SK-N-SH treated with all-trans-retinoic acid at 6 μM for 48 hours (cell line): ENCODE measurements at regions not wholly inside any gene's neighbourhood (a gene's known extent, or its start where the extent isn't known, plus 50 kb on each side); places are given as distances from the start of the nearest gene placed in this dataset.
A peak's percentile ranks its signal among the peaks of the same experiment; 100 is the strongest.

Experiments used
- ATAC-seq: fragments of 200-7000 bp; cut with Tn5 transposase; 3 replicates; pipeline ENCODE4 v1.9.1; 2020; ENCODE audit warnings: mild to moderate bottlenecking, moderate library complexity
- ARNTL ChIP-seq: fragments of 450-650 bp; formaldehyde crosslinking; IDR thresholded peaks from 2 replicates; pipeline ENCODE4 v1.5.0; 2020; ENCODE audit warnings: low read depth, mild to moderate bottlenecking, moderate library complexity, borderline replicate concordance
- BACH2 ChIP-seq: fragments of 250-450 bp; sonication (Bioruptor Pico); IDR thresholded peaks from 2 replicates; pipeline ENCODE4 v1.9.0; 2021; ENCODE audit warnings: mild to moderate bottlenecking, borderline replicate concordance
- CREB5 ChIP-seq: fragments of 250-450 bp; sonication (Bioruptor Pico); IDR thresholded peaks from 2 replicates; pipeline ENCODE4 v1.5.1; 2020; ENCODE audit warnings: low read depth, mild to moderate bottlenecking, moderate library complexity
- CSRNP3 ChIP-seq: fragments of 250-450 bp; sonication (Bioruptor Pico); IDR thresholded peaks from 2 replicates; pipeline ENCODE4 v1.5.1; 2021; ENCODE audit warnings: mild to moderate bottlenecking, moderate library complexity
- ESRRG ChIP-seq: fragments of 250-450 bp; sonication (Bioruptor Pico); IDR thresholded peaks from 2 replicates; pipeline ENCODE4 v1.6.1; 2021; ENCODE audit warnings: mild to moderate bottlenecking
- GLIS3 ChIP-seq: fragments of 250-450 bp; sonication (Bioruptor Pico); IDR thresholded peaks from 2 replicates; pipeline ENCODE4 v1.5.0; 2020; ENCODE audit warnings: mild to moderate bottlenecking, moderate library complexity
- ISL1 ChIP-seq: fragments of 250-450 bp; sonication (Bioruptor Pico); IDR thresholded peaks from 2 replicates; pipeline ENCODE4 v2.1.2; 2022; ENCODE audit warnings: mild to moderate bottlenecking, moderate library complexity
- PATZ1 ChIP-seq: fragments of 250-450 bp; sonication (Bioruptor Pico); IDR thresholded peaks from 2 replicates; pipeline ENCODE4 v1.8.0; 2020; ENCODE audit warnings: mild to moderate bottlenecking, moderate library complexity, borderline replicate concordance
- POU6F1 ChIP-seq: fragments of 250-450 bp; sonication (Bioruptor Pico); IDR thresholded peaks from 2 replicates; pipeline ENCODE4 v1.8.0; 2021; ENCODE audit warnings: low read depth, mild to moderate bottlenecking, moderate library complexity, borderline replicate concordance
- PPARA ChIP-seq: fragments of 250-450 bp; sonication (Bioruptor Pico); IDR thresholded peaks from 2 replicates; pipeline ENCODE4 v1.5.0; 2020; ENCODE audit warnings: mild to moderate bottlenecking, borderline replicate concordance
- RARB ChIP-seq: fragments of 250-450 bp; sonication (Bioruptor Pico); IDR thresholded peaks from 2 replicates; pipeline ENCODE4 v1.8.0; 2021; ENCODE audit warnings: mild to moderate bottlenecking, moderate library complexity
- SNAI2 ChIP-seq: fragments of 250-450 bp; sonication (Bioruptor Pico); IDR thresholded peaks from 2 replicates; pipeline ENCODE4 v1.5.0; 2020; ENCODE audit warnings: mild to moderate bottlenecking, moderate library complexity
- TCF4 ChIP-seq: fragments of 250-450 bp; sonication (Bioruptor Pico); IDR thresholded peaks from 2 replicates; pipeline ENCODE4 v1.8.0; 2021; ENCODE audit warnings: mild to moderate bottlenecking, moderate library complexity, borderline replicate concordance
- TOX ChIP-seq: fragments of 250-450 bp; sonication (Bioruptor Pico); IDR thresholded peaks from 2 replicates; pipeline ENCODE4 v1.8.0; 2021; ENCODE audit warnings: mild to moderate bottlenecking, moderate library complexity, borderline replicate concordance
- TSHZ2 ChIP-seq: fragments of 250-450 bp; sonication (Bioruptor Pico); IDR thresholded peaks from 2 replicates; pipeline ENCODE4 v1.5.0; 2020; ENCODE audit warnings: mild to moderate bottlenecking, moderate library complexity
- ZFP3 ChIP-seq: fragments of 250-450 bp; sonication (Bioruptor Pico); IDR thresholded peaks from 2 replicates; pipeline ENCODE4 v1.5.0; 2020; ENCODE audit warnings: mild to moderate bottlenecking, moderate library complexity
- ZFP30 ChIP-seq: fragments of 450-650 bp; formaldehyde crosslinking; IDR thresholded peaks from 2 replicates; pipeline ENCODE4 v1.5.0; 2022; ENCODE audit warnings: mild to moderate bottlenecking, moderate library complexity
- ZNF565 ChIP-seq: fragments of 450-650 bp; formaldehyde crosslinking; conservative IDR thresholded peaks from 2 replicates; pipeline ENCODE4 v1.5.0; 2020; ENCODE audit warnings: low read depth, mild to moderate bottlenecking, moderate library complexity
- ZNF70 ChIP-seq: fragments of 450-650 bp; formaldehyde crosslinking; IDR thresholded peaks from 2 replicates; pipeline ENCODE4 v1.5.0; 2020; ENCODE audit warnings: mild to moderate bottlenecking, moderate library complexity
- ZNF8 ChIP-seq: fragments of 450-650 bp; formaldehyde crosslinking; IDR thresholded peaks from 2 replicates; pipeline ENCODE4 v1.5.0; 2020; ENCODE audit warnings: mild to moderate bottlenecking, moderate library complexity

GRCh38 chr13:78136966-78137365 lies 218.3 kb upstream of the EDNRB start:
- ATAC-seq = no peak
- TF ChIP-seq BACH2 (CRISPR knock-in tag) (no peak), TCF4 (CRISPR knock-in tag) (0 out of 2 replicates have a peak, but pooled peaks have one; percentile 10)

- TF ChIP-seq TCF4 (CRISPR knock-in tag) = peak; percentile 51; the same call in 1 of the 2 replicates
- TF ChIP-seq ZNF8 (CRISPR knock-in tag) = no peak
- TF ChIP-seq, all 23 proteins: peak for 1
- ATAC-seq = no peak
Measured at GRCh38 chr13:78133511-78133910, 214.9 kb upstream of the EDNRB start.

GRCh38 chr13:78131811-78132210 lies 213.2 kb upstream of the EDNRB start:
- no peak for TF ChIP-seq ZFP3
- no peak for TF ChIP-seq ZNF70 (CRISPR knock-in tag)
- no peak for TF ChIP-seq POU6F1 (CRISPR knock-in tag)
- no peak for TF ChIP-seq ZNF565 (CRISPR knock-in tag)
- TF ChIP-seq CREB5 (CRISPR knock-in tag) = no peak
- ATAC-seq = no peak

- TF ChIP-seq CREB5 (CRISPR knock-in tag) (no peak), ISL1 (CRISPR knock-in tag) (no peak), ARNTL (CRISPR knock-in tag) (no peak), ESRRG (CRISPR knock-in tag) (no peak), TSHZ2 (CRISPR knock-in tag) (no peak), SNAI2 (CRISPR knock-in tag) (no peak), TCF4 (CRISPR knock-in tag) (no peak), ZNF70 (CRISPR knock-in tag) (no peak), ZNF8 (CRISPR knock-in tag) (no peak), CSRNP3 (CRISPR knock-in tag) (no peak), GLIS3 (CRISPR knock-in tag) (no peak), BACH2 (CRISPR knock-in tag) (no peak), TOX (CRISPR knock-in tag) (no peak), RARB (CRISPR knock-in tag) (no peak), PPARA (CRISPR knock-in tag) (no peak), ZFP30 (CRISPR knock-in tag) (no peak), PATZ1 (CRISPR knock-in tag) (no peak), POU6F1 (CRISPR knock-in tag) (no peak)
- no peak for ATAC-seq
Measured at GRCh38 chr13:78131346-78131745, 212.7 kb upstream of the EDNRB start.
